ENCODE measurements at regions not wholly inside any gene's neighbourhood (a gene's known extent, or its start where the extent isn't known, plus 50 kb on each side); places are given as distances from the start of the nearest gene placed in this dataset.

DNA sequence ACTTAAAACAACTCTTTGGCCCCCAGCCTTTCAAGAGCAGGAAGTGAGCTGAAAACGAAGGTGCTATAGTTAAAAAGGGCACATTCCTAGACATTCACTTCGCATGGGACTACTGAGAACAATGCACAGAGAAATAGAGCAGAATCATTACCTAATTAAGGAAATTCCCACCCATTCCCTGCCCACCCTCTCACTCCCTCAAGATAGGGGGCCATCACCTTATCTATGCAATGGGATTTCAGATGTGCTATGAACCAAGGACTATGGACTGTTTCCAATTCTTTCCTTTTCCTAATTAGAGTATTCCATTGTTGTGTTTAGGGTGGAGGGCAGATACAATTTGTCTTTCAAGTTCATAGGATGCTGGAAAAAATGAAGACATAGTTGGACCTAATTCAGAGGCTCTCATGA is 476.8 kb downstream of the CETN3 start:
- no peak for DNase-seq (ENCODE audit: low spot score)
- H4K91ac ChIP-seq (ENCODE audit: low read depth, low read length, poor library complexity) = no peak overlapping the region
- H3K4me2 ChIP-seq (ENCODE audit: insufficient read depth, low read length, poor library complexity, severe bottlenecking) = no peak overlapping the region

DNA sequence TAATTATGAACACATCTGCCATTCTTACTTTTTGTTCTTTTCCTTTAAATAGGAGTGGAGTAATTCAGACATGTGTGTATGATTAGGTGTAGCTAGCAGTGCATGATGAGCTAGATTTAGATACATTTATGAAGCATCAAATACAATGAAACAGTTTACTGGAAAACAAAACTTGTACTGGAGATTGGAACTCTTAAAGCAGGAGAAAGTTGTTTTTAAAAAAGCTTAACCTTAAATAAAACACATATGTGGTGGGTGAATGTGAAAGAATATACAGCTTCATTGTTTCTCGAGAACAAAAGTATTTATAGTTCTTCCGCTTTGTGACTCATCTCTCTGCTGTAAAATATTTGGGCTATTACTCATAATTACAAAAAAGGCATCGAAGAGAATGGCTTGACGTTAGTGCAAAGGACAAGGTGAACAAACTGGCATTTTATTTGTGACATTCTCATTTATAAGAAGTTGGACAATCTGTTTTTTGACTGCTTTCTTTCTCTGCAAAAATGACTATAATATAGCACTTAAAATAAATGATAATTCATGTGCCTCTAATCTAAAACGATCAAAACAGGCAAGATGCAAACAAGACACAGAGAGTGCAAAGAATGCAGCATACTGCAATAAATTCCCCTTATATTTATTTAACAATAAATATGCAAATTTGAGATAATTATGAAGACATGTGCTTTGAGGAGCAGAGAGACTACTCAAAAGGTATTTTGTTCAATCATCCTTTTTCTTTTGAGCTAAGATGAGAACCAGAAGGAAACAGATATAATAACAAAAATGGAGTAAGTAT is 478.8 kb downstream of the CETN3 start:
- H3K36me3 ChIP-seq (replicated peaks in 1 of 2; ENCODE audit: control insufficient read depth in 2 of 2, insufficient read depth in 2 of 2, low read length in 2 of 2) = no peaks in the 10 kb centered on the region
- H3K4me3 ChIP-seq (ENCODE audit: low read length in 2 of 2) = no peak overlapping the region
- H3K4me1 ChIP-seq (ENCODE audit: control insufficient read depth in 2 of 2, insufficient read depth in 1 of 2, low read depth in 1 of 2, low read length in 2 of 2) = peaks cover 0 to 18% of the 10 kb centered on the region in 2 donors
- no peak overlapping the region for H4K8ac ChIP-seq (ENCODE audit: low read depth, low read length)
- WGBS, 2 donors (ENCODE audit: extremely low coverage in 2 of 2, insufficient read length in 2 of 2, insufficient replicate concordance in 1 of 2) = no CpG with 5 or more reads among the region's 5 CpGs
- no peak overlapping the region for H2BK15ac ChIP-seq (ENCODE audit: low read length)
- H3K27me3 ChIP-seq (ENCODE audit: control insufficient read depth in 3 of 3, insufficient read depth in 3 of 3, low read depth in 1 of 3, low read length in 3 of 3) = no peaks in the 10 kb centered on the region
- no peak overlapping the region for H3K9ac ChIP-seq (ENCODE audit: low read depth, low read length, poor library complexity)
- no peaks in the 10 kb centered on the region for H3K9me3 ChIP-seq (replicated peaks in 1 of 2; ENCODE audit: control insufficient read depth in 2 of 2, insufficient read depth in 1 of 2, low read depth in 1 of 2, low read length in 2 of 2)
- H3K14ac ChIP-seq (ENCODE audit: low read length) = no peak overlapping the region
- no peak overlapping the region for H2BK120ac ChIP-seq (ENCODE audit: low read depth, low read length)
- no peak overlapping the region for H3K27ac ChIP-seq (replicated peaks; ENCODE audit: low read length)
- H3K23ac ChIP-seq (ENCODE audit: low read depth, low read length, poor library complexity) = no peak overlapping the region
- no peak overlapping the region for H3K4me2 ChIP-seq (ENCODE audit: insufficient read depth, low read length, poor library complexity, severe bottlenecking)
- no peaks in the 10 kb centered on the region for H3K79me1 ChIP-seq (ENCODE audit: low read depth, low read length)
- H2BK12ac ChIP-seq (ENCODE audit: low read length) = no peak overlapping the region
- H3K4ac ChIP-seq (ENCODE audit: low read length) = no peak overlapping the region
- no peak overlapping the region for H4K91ac ChIP-seq (ENCODE audit: low read depth, low read length, poor library complexity)
- no peak overlapping the region for H3K18ac ChIP-seq (ENCODE audit: low read length)
- H2AFZ ChIP-seq (ENCODE audit: low read length) = peak overlapping the region; percentile 60
- DNase-seq (ENCODE audit: low spot score) = no peak
- H2BK5ac ChIP-seq (ENCODE audit: low read length) = no peak overlapping the region
- H2AK5ac ChIP-seq (ENCODE audit: low read depth, low read length) = no peak overlapping the region

More for the DNA sequence above, 476.8 kb downstream of the CETN3 start:
- H2BK120ac ChIP-seq (ENCODE audit: low read depth, low read length) = no peak overlapping the region
- no peak overlapping the region for H4K8ac ChIP-seq (ENCODE audit: low read depth, low read length)
- H2BK15ac ChIP-seq (ENCODE audit: low read length) = no peak overlapping the region
- H3K4me1 ChIP-seq (ENCODE audit: control insufficient read depth in 2 of 2, insufficient read depth in 1 of 2, low read depth in 1 of 2, low read length in 2 of 2) = peaks cover 0 to 18% of the 10 kb centered on the region in 2 donors
- H3K9ac ChIP-seq (ENCODE audit: low read depth, low read length, poor library complexity) = no peak overlapping the region
- no peaks in the 10 kb centered on the region for H3K79me1 ChIP-seq (ENCODE audit: low read depth, low read length)
- no peaks in the 10 kb centered on the region for H3K27me3 ChIP-seq (ENCODE audit: control insufficient read depth in 3 of 3, insufficient read depth in 3 of 3, low read depth in 1 of 3, low read length in 3 of 3)
- WGBS, 2 donors (ENCODE audit: extremely low coverage in 2 of 2, insufficient read length in 2 of 2, insufficient replicate concordance in 1 of 2) = no CpG with 5 or more reads among the region's 2 CpGs
- H3K4me3 ChIP-seq (ENCODE audit: low read length in 2 of 2) = no peak overlapping the region
- no peak overlapping the region for H3K23ac ChIP-seq (ENCODE audit: low read depth, low read length, poor library complexity)
- no peak overlapping the region for H3K14ac ChIP-seq (ENCODE audit: low read length)
- H2AK5ac ChIP-seq (ENCODE audit: low read depth, low read length) = no peak overlapping the region
- H3K4ac ChIP-seq (ENCODE audit: low read length) = no peak overlapping the region
- no peaks in the 10 kb centered on the region for H3K36me3 ChIP-seq (replicated peaks in 1 of 2; ENCODE audit: control insufficient read depth in 2 of 2, insufficient read depth in 2 of 2, low read length in 2 of 2)
- H3K27ac ChIP-seq (replicated peaks; ENCODE audit: low read length) = no peak overlapping the region
- no peak overlapping the region for H2BK5ac ChIP-seq (ENCODE audit: low read length)
- peak overlapping the region; percentile 59 for H2AFZ ChIP-seq (ENCODE audit: low read length)
- H2BK12ac ChIP-seq (ENCODE audit: low read length) = no peak overlapping the region
- H3K18ac ChIP-seq (ENCODE audit: low read length) = no peak overlapping the region
- no peaks in the 10 kb centered on the region for H3K9me3 ChIP-seq (replicated peaks in 1 of 2; ENCODE audit: control insufficient read depth in 2 of 2, insufficient read depth in 1 of 2, low read depth in 1 of 2, low read length in 2 of 2)

DNA sequence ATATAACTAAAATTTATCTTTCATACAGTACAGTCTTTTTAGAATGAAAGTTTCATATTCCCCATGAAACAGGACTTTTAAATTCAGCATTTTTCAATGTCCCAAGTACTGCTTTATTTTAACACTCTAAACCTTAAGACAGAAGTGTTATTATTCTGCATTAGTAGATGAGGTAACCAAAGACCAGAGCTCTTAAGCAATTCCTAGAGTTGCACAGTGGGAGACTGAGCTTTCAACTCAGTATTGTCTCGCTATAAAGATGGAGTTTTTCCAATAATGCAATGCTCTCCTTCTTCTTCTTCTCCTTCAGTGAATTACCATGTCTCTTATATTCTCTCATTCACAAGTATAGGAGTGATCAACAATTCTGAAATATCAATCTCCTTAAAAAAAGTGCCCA is 479.7 kb downstream of the CETN3 start:
- H3K27me3 ChIP-seq (ENCODE audit: control insufficient read depth in 3 of 3, insufficient read depth in 3 of 3, low read depth in 1 of 3, low read length in 3 of 3) = no peaks in the 10 kb centered on the region
- H3K9ac ChIP-seq (ENCODE audit: low read depth, low read length, poor library complexity) = no peak overlapping the region
- no peak overlapping the region for H2BK15ac ChIP-seq (ENCODE audit: low read length)
- no peak overlapping the region for H3K23ac ChIP-seq (ENCODE audit: low read depth, low read length, poor library complexity)
- H3K14ac ChIP-seq (ENCODE audit: low read length) = no peak overlapping the region
- no peak overlapping the region for H3K18ac ChIP-seq (ENCODE audit: low read length)
- H2BK120ac ChIP-seq (ENCODE audit: low read depth, low read length) = no peak overlapping the region
- no peak overlapping the region for H3K4me2 ChIP-seq (ENCODE audit: insufficient read depth, low read length, poor library complexity, severe bottlenecking)
- H2AFZ ChIP-seq (ENCODE audit: low read length) = peak overlapping the region; percentile 60
- H2BK12ac ChIP-seq (ENCODE audit: low read length) = no peak overlapping the region
- no peak for DNase-seq (ENCODE audit: low spot score)
- H3K79me1 ChIP-seq (ENCODE audit: low read depth, low read length) = no peaks in the 10 kb centered on the region
- H4K8ac ChIP-seq (ENCODE audit: low read depth, low read length) = no peak overlapping the region
- no peak overlapping the region for H3K4me3 ChIP-seq (ENCODE audit: low read length in 2 of 2)
- H4K91ac ChIP-seq (ENCODE audit: low read depth, low read length, poor library complexity) = no peak overlapping the region
- no CpG with 5 or more reads among the region's 1 CpG for WGBS, 2 donors (ENCODE audit: extremely low coverage in 2 of 2, insufficient read length in 2 of 2, insufficient replicate concordance in 1 of 2)
- no peaks in the 10 kb centered on the region for H3K36me3 ChIP-seq (replicated peaks in 1 of 2; ENCODE audit: control insufficient read depth in 2 of 2, insufficient read depth in 2 of 2, low read length in 2 of 2)
- H2AK5ac ChIP-seq (ENCODE audit: low read depth, low read length) = no peak overlapping the region
- H3K4ac ChIP-seq (ENCODE audit: low read length) = no peak overlapping the region
- H3K4me1 ChIP-seq (ENCODE audit: control insufficient read depth in 2 of 2, insufficient read depth in 1 of 2, low read depth in 1 of 2, low read length in 2 of 2) = peaks cover 0 to 18% of the 10 kb centered on the region in 2 donors
- H3K27ac ChIP-seq (replicated peaks; ENCODE audit: low read length) = no peak overlapping the region
- H3K9me3 ChIP-seq (replicated peaks in 1 of 2; ENCODE audit: control insufficient read depth in 2 of 2, insufficient read depth in 1 of 2, low read depth in 1 of 2, low read length in 2 of 2) = no peaks in the 10 kb centered on the region
- no peak overlapping the region for H2BK5ac ChIP-seq (ENCODE audit: low read length)

DNA sequence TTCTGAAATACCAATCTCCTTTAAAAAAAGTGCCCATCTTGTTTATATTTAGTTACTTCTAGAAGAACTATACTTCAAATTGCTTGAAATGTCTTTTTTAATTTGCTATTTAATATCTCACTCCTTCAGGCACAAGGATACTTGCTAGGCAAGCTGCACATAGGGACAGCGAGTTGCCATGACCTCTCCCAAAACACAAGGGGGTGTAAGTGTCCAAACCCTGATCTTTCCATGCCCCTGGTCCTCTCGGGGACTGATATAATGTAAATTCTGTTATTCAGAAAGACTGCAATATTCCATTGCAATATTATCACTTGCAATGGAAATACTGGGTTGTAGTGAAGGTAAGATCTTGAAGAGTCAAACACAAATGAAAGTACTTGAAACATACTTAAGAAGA is 480.4 kb downstream of the CETN3 start:
- Histone ChIP-seq H2BK120ac (ENCODE audit: low read depth, low read length) (no peak overlapping the region), H4K91ac (ENCODE audit: low read depth, low read length, poor library complexity) (no peak overlapping the region), H3K79me1 (ENCODE audit: low read depth, low read length) (no peaks in the 10 kb centered on the region), H3K4me2 (ENCODE audit: insufficient read depth, low read length, poor library complexity, severe bottlenecking) (no peak overlapping the region), H3K4me3 (ENCODE audit: low read length in 2 of 2) (no peak overlapping the region), H3K23ac (ENCODE audit: low read depth, low read length, poor library complexity) (no peak overlapping the region), H4K8ac (ENCODE audit: low read depth, low read length) (no peak overlapping the region), H2BK15ac (ENCODE audit: low read length) (no peak overlapping the region), H2AFZ (ENCODE audit: low read length) (peak overlapping the region; percentile 63), H3K36me3 (replicated peaks in 1 of 2; ENCODE audit: control insufficient read depth in 2 of 2, insufficient read depth in 2 of 2, low read length in 2 of 2) (no peaks in the 10 kb centered on the region), H2AK5ac (ENCODE audit: low read depth, low read length) (no peak overlapping the region), H2BK5ac (ENCODE audit: low read length) (no peak overlapping the region), H3K27me3 (ENCODE audit: control insufficient read depth in 3 of 3, insufficient read depth in 3 of 3, low read depth in 1 of 3, low read length in 3 of 3) (no peaks in the 10 kb centered on the region), H3K9ac (ENCODE audit: low read depth, low read length, poor library complexity) (no peak overlapping the region), H3K14ac (ENCODE audit: low read length) (no peak overlapping the region), H3K9me3 (replicated peaks in 1 of 2; ENCODE audit: control insufficient read depth in 2 of 2, insufficient read depth in 1 of 2, low read depth in 1 of 2, low read length in 2 of 2) (no peaks in the 10 kb centered on the region), H3K18ac (ENCODE audit: low read length) (no peak overlapping the region), H2BK12ac (ENCODE audit: low read length) (no peak overlapping the region), H3K4me1 (ENCODE audit: control insufficient read depth in 2 of 2, insufficient read depth in 1 of 2, low read depth in 1 of 2, low read length in 2 of 2) (peaks cover 0 to 18% of the 10 kb centered on the region in 2 donors), H3K4ac (ENCODE audit: low read length) (no peak overlapping the region), H3K27ac (replicated peaks; ENCODE audit: low read length) (no peak overlapping the region)
- WGBS, 2 donors (ENCODE audit: extremely low coverage in 2 of 2, insufficient read length in 2 of 2, insufficient replicate concordance in 1 of 2) = no CpG with 5 or more reads among the region's 2 CpGs
- no peak for DNase-seq (ENCODE audit: low spot score)

All from neuronal stem cell (in vitro differentiated cells).